H7 (cell line): ENCODE measurements at regions not wholly inside any gene's neighbourhood (a gene's known extent, or its start where the extent isn't known, plus 50 kb on each side); places are given as distances from the start of the nearest gene placed in this dataset.

Experiments
- DNase-seq: peaks from one replicate; pipeline ENCODE4 v3.0.0; 2012
- H3K27me3 ChIP-seq: 2 replicates; pipeline ENCODE4 v1.6.0; 2011; ENCODE audit warnings: mild to moderate bottlenecking, low read length; ENCODE audit not compliant: control insufficient read depth, insufficient read depth
- H3K36me3 ChIP-seq: replicated peaks from 2 replicates; pipeline ENCODE4 v1.5.1; 2011; ENCODE audit warnings: low read length; ENCODE audit not compliant: control insufficient read depth, insufficient read depth
- H3K4me3 ChIP-seq: 2 replicates; pipeline ENCODE4 v1.5.1; 2011; ENCODE audit warnings: low read depth, mild to moderate bottlenecking, control low read depth, low read length, moderate library complexity; ENCODE audit not compliant: insufficient read depth

DNA sequence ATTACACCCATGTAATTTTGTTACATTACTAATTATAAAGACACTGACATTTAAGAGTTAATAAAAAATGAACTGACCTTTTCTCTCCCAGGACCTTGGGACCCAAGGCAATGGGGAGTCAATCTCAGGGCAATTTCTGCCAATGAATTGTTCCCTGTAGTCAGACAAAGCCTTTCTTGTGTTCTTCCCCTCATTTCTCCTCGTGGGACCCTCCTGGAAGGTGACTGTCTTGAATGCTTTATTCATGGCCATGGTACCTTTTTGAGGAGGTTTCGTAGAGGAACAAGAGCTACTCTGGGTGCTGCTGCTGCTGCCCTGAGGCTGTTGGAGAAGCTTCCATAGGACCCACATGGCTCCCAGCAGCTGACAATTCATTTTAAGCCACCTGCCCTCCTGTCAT, 190.3 kb downstream of the SNX18 start:
- Histone ChIP-seq H3K27me3 (no peaks in the 10 kb centered on the region), H3K4me3 (no peak overlapping the region), H3K36me3 (no peaks in the 10 kb centered on the region)
- no peak for DNase-seq

GRCh38 chr5:54705994-54706653, 188.6 kb downstream of the SNX18 start:
- H3K4me3 ChIP-seq = no peak overlapping the region
- DNase-seq = no peak
- no peaks in the 10 kb centered on the region for H3K27me3 ChIP-seq
- H3K36me3 ChIP-seq = no peaks in the 10 kb centered on the region

DNA sequence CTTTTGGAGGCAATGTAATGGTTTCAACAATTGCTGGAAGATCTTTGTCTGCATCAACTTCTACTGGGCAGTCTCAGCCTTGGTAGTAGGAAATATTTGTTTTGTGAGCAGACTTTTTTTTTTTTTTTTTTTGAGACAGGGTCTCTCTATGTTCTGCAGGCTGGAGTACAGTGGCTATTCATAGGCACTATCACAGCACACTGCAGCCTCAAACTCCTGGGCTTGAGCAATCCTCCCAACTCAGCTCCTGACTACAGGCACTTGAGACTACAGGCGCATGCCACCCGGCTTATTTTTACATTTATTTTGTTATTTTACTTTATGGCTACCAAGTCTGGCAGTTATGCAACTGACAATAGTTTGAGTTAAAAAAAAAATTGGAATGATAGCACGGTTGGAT, 187.3 kb downstream of the SNX18 start:
- no peak for DNase-seq
- H3K36me3 ChIP-seq = no peaks in the 10 kb centered on the region
- no peak overlapping the region for H3K4me3 ChIP-seq
- H3K27me3 ChIP-seq = no peaks in the 10 kb centered on the region

DNA sequence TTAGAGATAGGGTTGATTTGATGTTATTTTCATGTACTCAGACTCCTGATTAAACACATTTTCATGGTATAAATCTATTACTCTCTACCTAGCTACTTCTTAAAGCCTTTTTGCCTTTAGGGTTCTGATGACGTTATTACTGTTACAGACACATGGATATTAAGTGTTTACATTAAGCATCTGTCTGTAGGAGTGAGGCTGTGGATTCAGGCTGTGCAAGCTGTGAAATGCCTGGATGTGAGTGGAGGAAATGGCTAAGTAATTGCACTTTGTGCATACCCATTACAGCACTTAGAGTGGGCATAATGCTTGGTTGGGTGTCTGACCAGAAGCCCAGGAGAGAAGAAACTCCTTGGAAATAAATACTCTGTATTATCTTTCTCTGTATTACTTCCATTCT, 186.8 kb downstream of the SNX18 start:
- DNase-seq = no peak
- Histone ChIP-seq H3K36me3 (no peaks in the 10 kb centered on the region), H3K4me3 (no peak overlapping the region), H3K27me3 (no peaks in the 10 kb centered on the region)

GRCh38 chr5:54703565-54704255, 186.2 kb downstream of the SNX18 start:
- H3K36me3 ChIP-seq = no peaks in the 10 kb centered on the region
- DNase-seq = peak; percentile 12
- H3K4me3 ChIP-seq = no peak overlapping the region
- H3K27me3 ChIP-seq = no peaks in the 10 kb centered on the region

DNA sequence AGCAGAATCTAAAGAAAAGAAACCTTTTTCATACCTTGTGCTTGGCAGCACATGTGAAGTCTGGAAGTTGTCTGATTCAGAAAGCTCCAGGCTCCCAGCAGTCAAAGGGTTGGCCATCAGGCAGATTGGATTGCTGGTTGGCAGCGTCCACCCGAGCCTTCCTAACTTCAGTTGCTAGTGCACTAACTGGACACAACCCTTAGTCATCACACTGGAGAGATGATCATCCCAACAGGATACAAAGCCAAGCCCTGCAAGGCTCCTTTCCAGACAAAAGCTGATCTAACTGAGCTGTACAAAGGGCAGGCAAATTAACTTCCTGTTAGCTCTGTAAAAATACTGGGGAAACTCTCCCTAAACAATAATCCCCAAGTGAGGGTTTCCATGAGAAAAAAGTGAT, 185.6 kb downstream of the SNX18 start:
- H3K4me3 ChIP-seq = no peak overlapping the region
- no peaks in the 10 kb centered on the region for H3K27me3 ChIP-seq
- DNase-seq = no peak
- H3K36me3 ChIP-seq = no peaks in the 10 kb centered on the region

- H3K27me3 ChIP-seq = no peaks in the 10 kb centered on the region
- no peaks in the 10 kb centered on the region for H3K36me3 ChIP-seq
- no peak for DNase-seq
- H3K4me3 ChIP-seq = no peak overlapping the region
Observed at GRCh38 chr5:54702470-54702869, 184.9 kb downstream of the SNX18 start.

DNA sequence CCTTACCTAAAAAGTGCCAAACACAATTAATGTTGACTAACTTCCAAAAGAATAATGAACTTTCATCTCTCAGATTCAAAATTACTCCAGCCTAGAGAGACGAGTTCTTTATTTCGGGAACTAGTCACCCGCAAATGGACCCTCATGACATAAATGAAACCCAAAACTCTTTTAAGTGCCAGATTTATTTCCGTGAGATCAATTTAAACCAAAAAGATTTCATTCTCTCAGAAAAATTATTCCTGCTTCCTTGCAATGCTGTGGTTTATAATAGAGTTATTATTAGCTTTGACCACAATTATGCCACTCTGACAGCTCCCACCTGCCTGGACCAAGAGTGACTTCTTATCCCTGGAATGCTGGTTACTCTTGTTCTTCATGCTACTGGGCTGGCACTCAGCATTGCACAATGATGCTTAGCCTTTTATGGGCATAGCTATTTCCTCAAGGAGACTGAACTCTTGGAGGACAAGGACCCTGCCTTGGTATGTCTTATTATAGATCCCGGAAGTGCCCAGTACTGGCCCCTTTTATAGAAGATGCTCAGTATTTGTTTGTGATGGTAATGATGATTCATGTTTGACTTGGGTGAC, 183.5 kb downstream of the SNX18 start:
- Histone ChIP-seq H3K36me3 (no peaks in the 10 kb centered on the region), H3K4me3 (no peak overlapping the region), H3K27me3 (no peaks in the 10 kb centered on the region)
- no peak for DNase-seq

GRCh38 chr5:54696931-54697330, 179.4 kb downstream of the SNX18 start:
- Histone ChIP-seq H3K27me3 (no peaks in the 10 kb centered on the region), H3K4me3 (no peak overlapping the region), H3K36me3 (no peaks in the 10 kb centered on the region)
- no peak for DNase-seq

DNA sequence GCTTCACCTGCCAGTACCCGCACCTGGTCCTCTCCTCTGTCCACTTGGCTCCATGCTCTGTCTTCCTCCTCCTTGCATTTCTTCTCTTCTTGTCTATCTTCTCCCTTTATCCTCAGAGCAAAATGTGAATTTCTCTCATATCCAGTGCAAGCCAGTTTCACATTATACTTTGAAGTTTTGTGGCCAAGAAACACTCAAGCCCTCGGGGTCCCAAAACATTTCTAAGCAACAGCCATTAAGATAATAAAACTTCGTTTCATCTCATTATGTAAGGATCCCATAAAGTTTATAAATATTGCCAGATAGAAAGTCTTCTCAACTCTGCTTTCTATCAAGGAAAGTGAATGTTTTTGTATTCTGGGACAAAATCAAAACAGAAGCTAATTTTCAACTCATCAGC, 178.8 kb downstream of the SNX18 start:
- Histone ChIP-seq H3K27me3 (no peaks in the 10 kb centered on the region), H3K4me3 (no peak overlapping the region), H3K36me3 (no peaks in the 10 kb centered on the region)
- DNase-seq = no peak

- no peak overlapping the region for H3K4me3 ChIP-seq
- DNase-seq = no peak
- H3K27me3 ChIP-seq = no peaks in the 10 kb centered on the region
- H3K36me3 ChIP-seq = no peaks in the 10 kb centered on the region
Observed at GRCh38 chr5:54695198-54695966, 177.8 kb downstream of the SNX18 start.

- no peaks in the 10 kb centered on the region for H3K27me3 ChIP-seq
- DNase-seq = no peak
- no peaks in the 10 kb centered on the region for H3K36me3 ChIP-seq
- no peak overlapping the region for H3K4me3 ChIP-seq
Observed at GRCh38 chr5:54693936-54694657, 176.5 kb downstream of the SNX18 start.

- Histone ChIP-seq H3K27me3 (no peaks in the 10 kb centered on the region), H3K36me3 (no peaks in the 10 kb centered on the region), H3K4me3 (no peak overlapping the region)
- no peak for DNase-seq
Observed at GRCh38 chr5:54692631-54693030, 175.1 kb downstream of the SNX18 start.

GRCh38 chr5:54691656-54692055, 174.1 kb downstream of the SNX18 start:
- DNase-seq = no peak
- H3K36me3 ChIP-seq = no peaks in the 10 kb centered on the region

More at GRCh38 chr5:54691656-54692055, 174.1 kb downstream of the SNX18 start:
- Histone ChIP-seq H3K4me3 (no peak overlapping the region), H3K27me3 (no peaks in the 10 kb centered on the region)
